ENCODE measurements at regions not wholly inside any gene's neighbourhood (a gene's known extent, or its start where the extent isn't known, plus 50 kb on each side); places are given as distances from the start of the nearest gene placed in this dataset.

DNA sequence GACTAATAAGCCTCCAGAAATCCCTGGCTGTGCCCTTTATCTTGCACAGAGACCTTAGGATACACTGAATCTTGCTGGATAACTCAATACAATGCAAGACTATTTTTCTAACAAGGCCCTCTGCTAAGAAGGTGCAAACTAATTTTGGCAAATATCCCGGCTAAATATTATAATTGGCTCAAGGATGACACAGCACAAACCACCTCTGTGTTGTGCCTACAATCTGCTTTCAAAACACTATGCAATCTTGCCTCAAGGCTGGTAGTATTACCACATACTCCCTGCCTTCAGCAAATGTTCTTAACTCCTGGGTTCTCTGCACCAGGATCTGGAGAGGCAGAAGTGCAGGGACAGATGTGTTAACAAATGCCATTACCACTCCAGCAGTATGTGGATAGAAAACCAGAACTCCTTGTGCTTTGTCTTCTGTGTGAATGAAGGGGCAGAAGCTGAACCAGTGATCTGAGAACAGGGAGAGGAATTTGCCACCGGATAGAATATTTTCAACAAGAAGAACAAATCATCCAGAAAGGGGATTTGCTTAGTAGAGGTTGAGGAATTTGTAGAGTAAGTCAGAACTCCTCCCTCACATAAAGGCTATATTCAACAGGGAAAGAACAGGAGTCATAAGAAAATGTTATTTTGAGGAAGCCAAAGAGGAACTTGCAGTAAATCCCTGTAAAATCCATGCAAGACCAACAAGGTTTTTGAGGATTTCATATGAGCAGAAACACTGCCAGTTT lies 74.1 kb upstream of the SLC4A11 start:
- Histone ChIP-seq H3K4me1 (peaks cover 35% of the 10 kb centered on the region), H3K9me3 (no peaks in the 10 kb centered on the region), H3K4me2 (peak overlapping the region; percentile 61), H3K4me3 (no peak overlapping the region; the same call in 2 of the 3 replicates), H3K27ac (peak overlapping the region; percentile 79 to 82)
- DNase-seq (ENCODE audit: low read depth in 1 of 2, low spot score in 1 of 2) (peak; percentile 24 to 70), ATAC-seq (peak; percentile 81 to 89), FAIRE-seq (peak; percentile 89)
- CTCF ChIA-PET, result interaction anchor here (0.6 to 7.0 kb wide), 9 partner anchors 9 to 666 kb away, joined by 4 to 105 read pairs (median 4); partner anchors contain the start of gene ITPA
- WGBS (ENCODE audit: missing lambda C conversion rate), result 21% methylated on average over 2 of the region's 2 CpGs
- POLR2A ChIA-PET, result interaction anchor here (0.9 kb wide), 1 partner anchor 157 kb away, joined by 3 read pairs; no protein-coding TSS in a partner anchor
- TF ChIP-seq JUN (IDR thresholded peaks at IDR 0.05), result 0 out of 5 replicates have a peak, but pooled peaks of 1 of the 2 experiments have one; percentile 46
- TF ChIP-seq ELK1 (IDR thresholded peaks at IDR 0.05; ENCODE audit: low read depth, low read length), result no peak
- peak; percentile 95 for TF ChIP-seq MAFK (IDR thresholded peaks at IDR 0.05; ENCODE audit: partially characterized antibody)
- TF ChIP-seq HOXB5 (CRISPR knock-in tag; IDR thresholded peaks at IDR 0.05), result no peak
- TF ChIP-seq, protein P1, sequence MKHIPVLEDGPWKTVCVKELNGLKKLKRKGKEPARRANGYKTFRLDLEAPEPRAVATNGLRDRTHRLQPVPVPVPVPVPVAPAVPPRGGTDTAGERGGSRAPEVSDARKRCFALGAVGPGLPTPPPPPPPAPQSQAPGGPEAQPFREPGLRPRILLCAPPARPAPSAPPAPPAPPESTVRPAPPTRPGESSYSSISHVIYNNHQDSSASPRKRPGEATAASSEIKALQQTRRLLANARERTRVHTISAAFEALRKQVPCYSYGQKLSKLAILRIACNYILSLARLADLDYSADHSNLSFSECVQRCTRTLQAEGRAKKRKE (CRISPR knock-in tag; IDR thresholded peaks at IDR 0.05; ENCODE audit: low read depth), result no peak
- TF ChIP-seq SREBF2 (IDR thresholded peaks at IDR 0.05), result no peak
- no peak for TF ChIP-seq FOSB (CRISPR knock-in tag; IDR thresholded peaks at IDR 0.05)
- TF ChIP-seq RCOR1 (IDR thresholded peaks at IDR 0.05; ENCODE audit: low read depth, low read length), result no peak
- TF ChIP-seq KDM1A (IDR thresholded peaks at IDR 0.05; ENCODE audit: low read depth), result no peak
- peak; percentile 88 to 91 for TF ChIP-seq CEBPB (IDR thresholded peaks at IDR 0.05)
- no peak for TF ChIP-seq JUNB (IDR thresholded peaks at IDR 0.05)
- no peak for TF ChIP-seq MYC (IDR thresholded peaks at IDR 0.05; ENCODE audit: borderline replicate concordance, low read length)
- TF ChIP-seq FOXS1 (CRISPR knock-in tag; IDR thresholded peaks at IDR 0.05), result no peak
- TF ChIP-seq, protein P2, sequence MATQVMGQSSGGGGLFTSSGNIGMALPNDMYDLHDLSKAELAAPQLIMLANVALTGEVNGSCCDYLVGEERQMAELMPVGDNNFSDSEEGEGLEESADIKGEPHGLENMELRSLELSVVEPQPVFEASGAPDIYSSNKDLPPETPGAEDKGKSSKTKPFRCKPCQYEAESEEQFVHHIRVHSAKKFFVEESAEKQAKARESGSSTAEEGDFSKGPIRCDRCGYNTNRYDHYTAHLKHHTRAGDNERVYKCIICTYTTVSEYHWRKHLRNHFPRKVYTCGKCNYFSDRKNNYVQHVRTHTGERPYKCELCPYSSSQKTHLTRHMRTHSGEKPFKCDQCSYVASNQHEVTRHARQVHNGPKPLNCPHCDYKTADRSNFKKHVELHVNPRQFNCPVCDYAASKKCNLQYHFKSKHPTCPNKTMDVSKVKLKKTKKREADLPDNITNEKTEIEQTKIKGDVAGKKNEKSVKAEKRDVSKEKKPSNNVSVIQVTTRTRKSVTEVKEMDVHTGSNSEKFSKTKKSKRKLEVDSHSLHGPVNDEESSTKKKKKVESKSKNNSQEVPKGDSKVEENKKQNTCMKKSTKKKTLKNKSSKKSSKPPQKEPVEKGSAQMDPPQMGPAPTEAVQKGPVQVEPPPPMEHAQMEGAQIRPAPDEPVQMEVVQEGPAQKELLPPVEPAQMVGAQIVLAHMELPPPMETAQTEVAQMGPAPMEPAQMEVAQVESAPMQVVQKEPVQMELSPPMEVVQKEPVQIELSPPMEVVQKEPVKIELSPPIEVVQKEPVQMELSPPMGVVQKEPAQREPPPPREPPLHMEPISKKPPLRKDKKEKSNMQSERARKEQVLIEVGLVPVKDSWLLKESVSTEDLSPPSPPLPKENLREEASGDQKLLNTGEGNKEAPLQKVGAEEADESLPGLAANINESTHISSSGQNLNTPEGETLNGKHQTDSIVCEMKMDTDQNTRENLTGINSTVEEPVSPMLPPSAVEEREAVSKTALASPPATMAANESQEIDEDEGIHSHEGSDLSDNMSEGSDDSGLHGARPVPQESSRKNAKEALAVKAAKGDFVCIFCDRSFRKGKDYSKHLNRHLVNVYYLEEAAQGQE (IDR thresholded peaks at IDR 0.05), result no peak
- TF ChIP-seq KDM5A (IDR thresholded peaks at IDR 0.05), result no peak
- no peak for TF ChIP-seq CTCF (IDR thresholded peaks at IDR 0.05)
- TF ChIP-seq SMC3 (IDR thresholded peaks at IDR 0.05), result no peak
- TF ChIP-seq EHMT2 (IDR thresholded peaks at IDR 0.05; ENCODE audit: low read depth), result no peak
- TF ChIP-seq, protein P3, sequence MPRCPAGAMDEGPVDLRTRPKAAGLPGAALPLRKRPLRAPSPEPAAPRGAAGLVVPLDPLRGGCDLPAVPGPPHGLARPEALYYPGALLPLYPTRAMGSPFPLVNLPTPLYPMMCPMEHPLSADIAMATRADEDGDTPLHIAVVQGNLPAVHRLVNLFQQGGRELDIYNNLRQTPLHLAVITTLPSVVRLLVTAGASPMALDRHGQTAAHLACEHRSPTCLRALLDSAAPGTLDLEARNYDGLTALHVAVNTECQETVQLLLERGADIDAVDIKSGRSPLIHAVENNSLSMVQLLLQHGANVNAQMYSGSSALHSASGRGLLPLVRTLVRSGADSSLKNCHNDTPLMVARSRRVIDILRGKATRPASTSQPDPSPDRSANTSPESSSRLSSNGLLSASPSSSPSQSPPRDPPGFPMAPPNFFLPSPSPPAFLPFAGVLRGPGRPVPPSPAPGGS (IDR thresholded peaks at IDR 0.05), result no peak
- no peak for TF ChIP-seq POLR2A (IDR thresholded peaks at IDR 0.05; ENCODE audit: low read length)
- TF ChIP-seq ZNF302 (CRISPR knock-in tag; IDR thresholded peaks at IDR 0.05), result no peak
- TF ChIP-seq FOSL2 (IDR thresholded peaks at IDR 0.05), result no peak
- TF ChIP-seq FOSL2 (CRISPR knock-in tag; IDR thresholded peaks at IDR 0.05), result no peak
- TF ChIP-seq CHD2 (IDR thresholded peaks at IDR 0.05; ENCODE audit: low read length, partially characterized antibody), result no peak
- TF ChIP-seq GATA3 (IDR thresholded peaks at IDR 0.05; ENCODE audit: borderline replicate concordance), result no peak
- no peak for TF ChIP-seq HOXA7 (CRISPR knock-in tag; IDR thresholded peaks at IDR 0.05)
- no peak for TF ChIP-seq ZFP36 (IDR thresholded peaks at IDR 0.05; ENCODE audit: borderline replicate concordance, partially characterized antibody)
- TF ChIP-seq PHF8 (IDR thresholded peaks at IDR 0.05; ENCODE audit: borderline replicate concordance, low read depth), result no peak
- TF ChIP-seq BHLHE40 (IDR thresholded peaks at IDR 0.05; ENCODE audit: low read depth, low read length), result no peak
- TF ChIP-seq RARB (CRISPR knock-in tag; IDR thresholded peaks at IDR 0.05), result no peak
- peak; percentile 87 for TF ChIP-seq NFE2L2 (conservative IDR thresholded peaks at IDR 0.05; ENCODE audit: low read length)
- TF ChIP-seq MAX (IDR thresholded peaks at IDR 0.05), result no peak
- no peak for TF ChIP-seq MAZ (IDR thresholded peaks at IDR 0.05; ENCODE audit: borderline replicate concordance, low read depth, low read length)
- no peak for TF ChIP-seq NR3C1 (IDR thresholded peaks at IDR 0.05)

All from A549 (cell line).